Memory B cell (primary cell): ENCODE measurements at regions not wholly inside any gene's neighbourhood (a gene's known extent, or its start where the extent isn't known, plus 50 kb on each side); places are given as distances from the start of the nearest gene placed in this dataset.
A peak's percentile ranks its signal among the peaks of the same experiment; 100 is the strongest.

ENCODE experiments used
- ATAC-seq: fragments of 150-1000 bp; cut with Tn5 transposase; 2 replicates; pipeline ENCODE4 v1.10.0; 2021; ENCODE audit warnings: low read depth, mild to moderate bottlenecking, moderate library complexity
- DNase-seq, 2 donors: peaks; one replicate each; pipeline ENCODE4 v3.0.0; 2022; ENCODE audit warnings: low spot score in 2 of 2
- H3K27ac Mint-ChIP-seq: one replicate; pipeline ENCODE4 v1.8.0; 2022; ENCODE audit warnings: mild to moderate bottlenecking, moderate library complexity, mixed read lengths
- H3K27me3 Mint-ChIP-seq: one replicate; pipeline ENCODE4 v1.8.0; 2022; ENCODE audit warnings: mixed read lengths
- H3K36me3 Mint-ChIP-seq: one replicate; pipeline ENCODE4 v1.8.0; 2022; ENCODE audit warnings: mild to moderate bottlenecking, mixed read lengths
- H3K4me1 Mint-ChIP-seq: one replicate; pipeline ENCODE4 v1.8.0; 2022; ENCODE audit warnings: mixed read lengths
- H3K4me3 Mint-ChIP-seq: one replicate; pipeline ENCODE4 v1.8.0; 2022; ENCODE audit warnings: mild to moderate bottlenecking, moderate library complexity, mixed read lengths
- H3K9me3 Mint-ChIP-seq: one replicate; pipeline ENCODE4 v1.8.0; 2022; ENCODE audit warnings: mixed read lengths

DNA sequence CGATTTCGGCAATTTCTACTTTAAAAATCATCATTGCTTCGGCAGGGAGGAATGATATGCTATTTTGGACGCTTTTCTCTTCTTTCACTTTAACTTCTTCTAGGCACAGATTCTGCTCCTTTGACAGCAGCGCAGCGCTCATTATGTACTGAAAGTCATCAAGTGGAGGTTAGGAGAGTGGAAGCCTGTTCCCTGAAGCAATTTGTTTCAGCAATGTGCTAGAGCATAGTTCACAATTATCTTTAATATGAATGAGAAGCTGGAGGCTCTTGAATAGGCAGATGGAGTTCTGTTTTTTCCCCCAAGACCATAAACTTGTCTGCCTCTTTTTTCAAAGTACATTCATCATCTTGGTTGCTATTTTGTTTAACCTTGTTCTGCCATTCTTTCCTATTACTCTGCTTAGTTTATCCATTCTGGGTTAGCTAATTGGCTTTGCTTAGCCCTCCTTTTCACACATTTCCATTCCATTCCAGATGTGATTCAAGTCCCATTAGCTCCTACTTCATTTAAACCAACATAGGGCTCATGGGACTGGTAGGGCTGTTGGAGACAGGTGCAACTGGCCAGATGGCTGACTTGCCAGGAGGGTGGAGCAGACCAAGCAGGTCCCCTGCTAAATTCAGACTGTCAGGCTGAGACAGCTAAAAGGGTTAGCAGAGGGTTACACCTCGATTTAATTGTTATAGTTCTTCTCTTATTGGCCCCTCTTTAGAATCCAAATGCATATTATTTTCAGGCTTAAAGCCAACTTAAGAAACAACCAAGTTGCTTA is 534.7 kb upstream of the CBLB start:
- H3K27me3 Mint-ChIP-seq = no peaks in the 10 kb centered on the region

DNA sequence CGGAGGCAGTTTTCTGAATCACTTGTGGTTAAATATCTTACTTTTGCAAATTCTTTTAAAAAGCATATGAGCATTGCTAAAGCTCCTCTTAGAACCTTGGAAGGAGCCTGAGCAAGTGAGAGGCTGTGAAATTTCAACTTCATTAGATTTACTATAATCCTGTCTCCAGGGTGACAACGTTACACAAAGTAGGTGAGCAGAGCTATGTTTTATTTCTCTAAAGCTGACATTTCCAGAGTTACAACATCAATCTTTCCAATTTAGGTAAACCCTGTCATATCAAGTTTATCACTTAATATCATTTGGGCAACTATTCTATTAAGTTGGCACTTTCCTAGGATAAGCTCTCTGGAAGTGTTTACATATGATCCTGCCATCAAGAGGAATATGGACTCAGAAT is 544.9 kb upstream of the CBLB start:
- no peak for DNase-seq
- H3K4me1 Mint-ChIP-seq = peaks cover 2% of the 10 kb centered on the region
- H3K27ac Mint-ChIP-seq = no peak overlapping the region
- H3K36me3 Mint-ChIP-seq = no peaks in the 10 kb centered on the region
- no peak overlapping the region for H3K4me3 Mint-ChIP-seq
- no peaks in the 10 kb centered on the region for H3K27me3 Mint-ChIP-seq
- ATAC-seq = no peak
- peaks cover 5% of the 10 kb centered on the region for H3K9me3 Mint-ChIP-seq

More for the DNA sequence above, 534.7 kb upstream of the CBLB start:
- ATAC-seq (no peak), DNase-seq (no peak)
- H3K36me3 Mint-ChIP-seq = no peaks in the 10 kb centered on the region
- peaks cover 4% of the 10 kb centered on the region for H3K4me1 Mint-ChIP-seq
- H3K4me3 Mint-ChIP-seq = no peak overlapping the region
- no peaks in the 10 kb centered on the region for H3K9me3 Mint-ChIP-seq
- peak overlapping the region; percentile 33 for H3K27ac Mint-ChIP-seq

DNA sequence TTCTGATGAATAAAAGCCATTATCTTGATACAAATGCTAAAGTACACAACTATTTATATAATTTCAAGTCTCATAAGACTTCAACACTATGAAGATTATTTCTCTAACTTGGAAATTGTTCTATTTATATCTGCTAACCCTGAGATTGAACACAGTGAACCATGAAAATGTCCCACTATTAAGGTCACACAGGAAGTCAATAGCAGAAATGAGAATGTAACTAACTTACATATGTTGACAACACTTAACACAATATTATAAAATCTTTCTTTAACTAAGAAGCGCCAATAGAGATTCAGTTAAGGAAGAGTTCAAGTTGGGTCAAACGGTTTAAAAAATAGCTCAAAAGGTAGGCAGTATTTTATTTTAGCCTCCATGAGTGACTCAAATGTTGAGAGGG is 551.8 kb upstream of the CBLB start:
- ATAC-seq = peak; percentile 89
- Mint-ChIP-seq H3K4me1 (peaks cover 25% of the 10 kb centered on the region), H3K27ac (no peak overlapping the region), H3K36me3 (peaks cover 3% of the 10 kb centered on the region), H3K9me3 (peaks cover 4% of the 10 kb centered on the region), H3K27me3 (no peaks in the 10 kb centered on the region), H3K4me3 (no peak overlapping the region)
- no peak for DNase-seq

DNA sequence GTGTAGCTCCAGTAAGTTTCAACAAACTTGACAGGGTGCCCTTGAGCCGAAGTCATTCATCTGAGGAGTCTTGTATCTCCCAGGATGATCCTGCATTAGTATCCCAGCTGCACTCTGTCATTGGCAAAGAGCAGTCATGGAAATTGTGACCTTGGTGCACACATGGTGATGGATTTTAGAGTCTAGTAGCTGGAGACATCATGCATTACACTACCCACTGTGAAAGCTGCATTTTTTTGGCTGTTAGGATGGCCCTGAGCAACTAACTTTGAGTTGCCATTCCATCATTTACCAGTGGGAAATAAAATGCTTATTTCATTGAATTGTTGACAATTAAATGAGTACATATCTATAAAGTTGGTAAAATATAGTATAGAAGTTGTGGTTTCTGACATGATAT is 552.6 kb upstream of the CBLB start:
- ATAC-seq (no peak), DNase-seq (no peak)
- no peak overlapping the region for H3K4me3 Mint-ChIP-seq
- peaks cover 4% of the 10 kb centered on the region for H3K9me3 Mint-ChIP-seq
- peaks cover 25% of the 10 kb centered on the region for H3K4me1 Mint-ChIP-seq
- H3K27ac Mint-ChIP-seq = no peak overlapping the region
- H3K36me3 Mint-ChIP-seq = peaks cover 3% of the 10 kb centered on the region
- H3K27me3 Mint-ChIP-seq = no peaks in the 10 kb centered on the region

DNA sequence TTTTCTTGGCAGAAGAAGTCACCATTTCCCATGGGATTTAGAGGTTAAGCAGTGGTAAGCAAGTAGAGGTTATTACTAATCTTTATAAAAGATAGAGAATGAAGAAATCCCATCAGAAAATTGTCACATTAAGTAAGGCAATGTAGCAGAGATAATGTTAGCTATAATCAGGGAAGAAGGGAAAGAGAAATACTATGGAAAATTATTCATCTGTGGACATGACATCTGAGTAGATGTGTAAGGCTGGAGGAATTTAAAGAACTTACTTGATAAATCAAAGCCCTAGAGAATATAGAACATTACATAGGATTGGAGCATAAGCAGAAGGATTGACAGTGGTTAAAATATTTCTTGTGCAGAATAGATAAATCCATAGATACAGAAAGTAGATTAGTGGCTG is 553.1 kb upstream of the CBLB start:
- H3K27me3 Mint-ChIP-seq = no peaks in the 10 kb centered on the region
- DNase-seq (no peak), ATAC-seq (no peak)
- H3K4me1 Mint-ChIP-seq = peaks cover 25% of the 10 kb centered on the region
- peaks cover 4% of the 10 kb centered on the region for H3K9me3 Mint-ChIP-seq
- H3K4me3 Mint-ChIP-seq = no peak overlapping the region
- no peak overlapping the region for H3K27ac Mint-ChIP-seq
- H3K36me3 Mint-ChIP-seq = peaks cover 3% of the 10 kb centered on the region

DNA sequence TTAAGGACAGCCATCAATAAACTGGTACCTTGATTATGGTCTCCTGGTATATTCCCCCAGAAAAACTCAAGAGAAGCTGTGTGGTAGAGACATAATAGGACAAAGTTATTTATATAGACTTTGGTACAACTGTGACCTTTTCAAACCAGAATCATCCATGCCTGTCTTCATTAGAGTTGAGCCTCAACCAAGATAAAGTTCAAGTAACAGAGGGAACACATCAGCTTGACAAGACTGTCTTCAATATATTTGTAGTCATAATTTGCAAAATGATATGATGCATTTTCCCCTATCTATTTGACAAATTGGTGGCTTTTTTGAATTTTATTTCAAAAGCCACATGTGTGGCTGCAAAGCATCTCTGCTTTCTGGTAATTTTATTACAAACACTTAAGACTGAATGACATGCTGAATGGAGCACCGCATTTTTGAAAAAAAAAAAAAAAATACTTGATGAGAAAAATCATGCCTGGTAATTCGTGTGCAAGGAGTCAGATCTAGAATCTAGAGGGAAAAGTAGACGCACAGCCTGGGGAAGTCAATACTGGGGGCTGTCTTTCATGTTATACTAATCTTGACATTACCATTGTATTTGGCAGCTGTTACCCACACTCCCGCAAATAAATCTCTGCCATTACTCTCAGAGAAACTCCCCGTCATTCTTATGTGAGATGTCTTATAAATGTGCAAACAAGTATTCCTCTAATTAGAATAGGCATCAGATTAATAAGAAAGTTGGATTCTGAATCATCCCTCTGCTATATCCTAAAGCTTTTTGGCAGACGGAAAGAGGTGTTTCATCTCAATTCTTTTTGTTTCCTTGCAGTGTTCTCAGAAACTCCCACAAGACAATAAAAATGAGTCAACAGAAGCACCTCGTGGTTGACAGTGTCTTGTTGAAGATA is 554.8 kb upstream of the CBLB start:
- peaks cover 23% of the 10 kb centered on the region for H3K4me1 Mint-ChIP-seq
- H3K27ac Mint-ChIP-seq = no peak overlapping the region
- H3K9me3 Mint-ChIP-seq = peaks cover 4% of the 10 kb centered on the region
- DNase-seq = no peak
- no peaks in the 10 kb centered on the region for H3K27me3 Mint-ChIP-seq
- H3K36me3 Mint-ChIP-seq = peaks cover 3% of the 10 kb centered on the region
- ATAC-seq = no peak
- H3K4me3 Mint-ChIP-seq = no peak overlapping the region

DNA sequence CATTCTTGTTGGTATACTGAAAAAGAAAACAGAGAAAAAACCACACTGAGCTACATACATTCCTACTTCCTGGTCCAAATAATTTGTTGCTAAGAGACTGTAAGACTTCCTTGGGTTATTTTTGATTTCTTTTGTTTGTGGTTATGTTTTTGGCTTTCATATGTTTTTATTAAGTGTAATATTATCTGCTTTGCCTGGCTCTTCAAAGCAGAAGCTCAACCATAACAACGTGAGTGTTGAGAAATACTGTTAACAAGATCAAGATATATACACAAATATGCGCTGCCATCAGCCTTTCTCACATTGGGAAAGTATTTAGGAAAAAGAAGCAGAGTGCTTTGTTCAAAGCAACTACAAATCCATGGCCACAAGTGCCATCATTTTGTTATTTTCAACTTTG is 556.2 kb upstream of the CBLB start:
- Mint-ChIP-seq H3K27me3 (no peaks in the 10 kb centered on the region), H3K4me1 (peaks cover 23% of the 10 kb centered on the region)
- DNase-seq = no peak

DNA sequence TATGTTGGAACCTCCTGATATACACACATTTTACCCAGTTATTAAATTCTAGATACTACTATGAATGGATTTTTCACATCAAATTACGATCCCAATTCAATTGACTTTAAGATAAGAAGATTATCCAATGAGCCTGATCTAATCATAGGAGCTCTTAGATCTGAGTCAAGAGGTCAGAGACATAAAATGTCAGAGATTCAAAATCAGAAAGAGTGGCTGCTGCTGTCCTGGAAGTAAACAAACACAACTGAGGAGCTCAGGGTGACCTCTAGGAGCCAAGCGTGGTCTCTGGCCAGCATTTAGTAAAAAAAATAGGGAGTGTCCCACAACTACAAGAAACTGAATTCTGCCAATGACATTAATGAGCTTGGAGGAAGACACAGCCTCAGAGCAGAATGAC is 557.1 kb upstream of the CBLB start:
- Mint-ChIP-seq H3K4me1 (peaks cover 18% of the 10 kb centered on the region), H3K27ac (no peak overlapping the region), H3K36me3 (peaks cover 3% of the 10 kb centered on the region), H3K4me3 (no peak overlapping the region), H3K9me3 (peaks cover 3% of the 10 kb centered on the region), H3K27me3 (no peaks in the 10 kb centered on the region)
- ATAC-seq (no peak), DNase-seq (no peak)

More for the DNA sequence above, 556.2 kb upstream of the CBLB start:
- peaks cover 3% of the 10 kb centered on the region for H3K36me3 Mint-ChIP-seq
- ATAC-seq = no peak
- no peak overlapping the region for H3K4me3 Mint-ChIP-seq
- H3K9me3 Mint-ChIP-seq = peaks cover 4% of the 10 kb centered on the region
- H3K27ac Mint-ChIP-seq = no peak overlapping the region

DNA sequence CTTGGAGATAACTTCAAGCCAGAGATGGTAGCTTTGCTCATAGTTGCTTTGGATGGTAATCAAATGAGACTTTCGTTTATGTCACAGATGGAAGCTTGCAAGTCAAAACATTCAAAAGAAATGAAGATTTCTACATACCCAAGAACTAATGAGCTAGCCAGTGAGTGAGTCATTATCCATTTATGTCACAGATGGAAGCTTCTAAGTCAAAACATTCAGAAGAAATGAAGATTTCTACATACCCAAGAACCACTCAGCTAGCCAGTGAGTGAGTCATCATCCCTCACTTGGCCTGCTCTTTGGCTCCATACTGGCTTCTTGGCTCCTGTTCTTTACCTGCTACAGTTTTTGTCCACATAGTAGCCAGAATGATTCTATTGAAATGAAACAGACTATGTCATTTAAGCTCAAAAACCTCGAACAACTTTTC is 559.8 kb upstream of the CBLB start:
- no peaks in the 10 kb centered on the region for H3K9me3 Mint-ChIP-seq
- peaks cover 8% of the 10 kb centered on the region for H3K4me1 Mint-ChIP-seq
- ATAC-seq = no peak
- H3K27ac Mint-ChIP-seq = no peak overlapping the region
- no peak for DNase-seq
- no peaks in the 10 kb centered on the region for H3K36me3 Mint-ChIP-seq
- no peak overlapping the region for H3K4me3 Mint-ChIP-seq
- H3K27me3 Mint-ChIP-seq = no peaks in the 10 kb centered on the region

DNA sequence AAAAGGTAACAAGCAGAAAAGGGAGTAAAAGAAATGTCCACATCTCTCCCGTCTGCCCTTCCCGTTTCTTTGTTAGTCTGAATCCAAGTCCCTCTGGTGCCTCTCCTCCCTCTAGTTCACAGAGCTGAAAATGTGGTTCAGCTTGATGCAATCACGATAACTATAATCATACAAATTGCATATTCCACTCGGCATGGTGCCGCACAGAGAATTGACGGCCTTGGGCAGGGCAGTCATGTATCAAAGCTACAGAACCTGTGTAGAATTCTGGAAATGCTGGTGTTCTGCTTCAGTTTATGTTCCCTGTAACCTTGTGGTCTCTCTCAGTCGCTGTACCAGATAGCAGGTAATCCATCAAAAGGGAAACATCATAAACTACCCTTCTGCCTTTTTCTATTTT is 562.9 kb upstream of the CBLB start:
- no peak overlapping the region for H3K4me3 Mint-ChIP-seq
- peaks cover 1% of the 10 kb centered on the region for H3K27me3 Mint-ChIP-seq
- ATAC-seq (no peak), DNase-seq (no peak)
- no peak overlapping the region for H3K27ac Mint-ChIP-seq
- H3K9me3 Mint-ChIP-seq = no peaks in the 10 kb centered on the region
- no peaks in the 10 kb centered on the region for H3K36me3 Mint-ChIP-seq
- peaks cover 9% of the 10 kb centered on the region for H3K4me1 Mint-ChIP-seq

DNA sequence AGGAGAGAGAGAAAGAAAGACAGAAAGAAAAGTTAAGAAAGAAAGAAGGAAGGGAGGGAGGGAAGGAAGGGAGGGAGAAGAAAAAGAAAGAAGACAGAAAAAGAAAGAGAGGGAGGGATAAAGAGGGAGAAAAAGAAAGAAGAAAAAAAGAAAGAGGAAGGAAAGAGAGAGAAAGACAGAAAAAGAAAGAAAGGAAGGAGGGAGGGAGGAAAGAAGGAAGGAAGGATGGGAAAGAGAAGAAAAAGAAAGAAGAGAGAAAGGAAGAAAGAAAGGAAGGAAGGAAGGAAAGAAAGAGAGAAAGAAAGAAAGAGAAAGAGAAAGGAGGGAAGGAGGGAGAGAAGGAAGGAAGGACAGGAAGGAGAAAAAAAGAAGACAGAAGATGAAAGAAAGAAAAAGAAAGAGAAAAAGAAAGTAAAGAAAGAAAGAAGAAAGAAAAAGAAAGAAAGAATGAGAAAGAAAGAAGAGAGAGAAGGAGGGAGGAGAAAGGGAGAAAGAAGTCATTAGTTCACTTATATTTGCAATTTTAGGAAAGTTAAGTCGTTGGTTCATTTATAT is 567.2 kb upstream of the CBLB start:
- no peak overlapping the region for H3K27ac Mint-ChIP-seq
- ATAC-seq = no peak
- H3K36me3 Mint-ChIP-seq = no peaks in the 10 kb centered on the region

DNA sequence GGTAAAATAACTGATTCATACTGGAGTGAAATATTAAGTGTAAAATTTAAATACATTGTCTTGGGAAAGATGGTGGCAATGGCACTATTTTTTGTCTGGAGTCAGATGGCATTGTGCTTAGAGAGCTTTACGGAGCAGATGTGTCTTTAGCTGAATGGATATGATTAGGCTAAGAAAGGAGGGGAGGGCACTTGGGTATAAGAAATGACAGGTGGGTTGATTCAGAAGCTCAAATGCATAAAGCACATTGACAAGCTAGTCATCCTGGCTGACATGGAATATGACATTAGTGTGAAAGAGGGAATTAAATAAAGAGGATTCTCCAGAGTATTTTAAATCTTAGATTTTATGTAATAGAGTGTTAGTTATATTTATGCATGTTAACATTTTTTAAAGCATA is 570.1 kb upstream of the CBLB start:
- Mint-ChIP-seq H3K27me3 (peaks cover 1% of the 10 kb centered on the region), H3K4me1 (peaks cover 9% of the 10 kb centered on the region), H3K4me3 (no peak overlapping the region), H3K36me3 (no peaks in the 10 kb centered on the region), H3K9me3 (no peaks in the 10 kb centered on the region), H3K27ac (no peak overlapping the region)
- DNase-seq (no peak), ATAC-seq (no peak)

More for the DNA sequence above, 567.2 kb upstream of the CBLB start:
- no peaks in the 10 kb centered on the region for H3K9me3 Mint-ChIP-seq
- H3K4me1 Mint-ChIP-seq = peaks cover 9% of the 10 kb centered on the region
- no peak for DNase-seq
- peaks cover 1% of the 10 kb centered on the region for H3K27me3 Mint-ChIP-seq
- H3K4me3 Mint-ChIP-seq = no peak overlapping the region

DNA sequence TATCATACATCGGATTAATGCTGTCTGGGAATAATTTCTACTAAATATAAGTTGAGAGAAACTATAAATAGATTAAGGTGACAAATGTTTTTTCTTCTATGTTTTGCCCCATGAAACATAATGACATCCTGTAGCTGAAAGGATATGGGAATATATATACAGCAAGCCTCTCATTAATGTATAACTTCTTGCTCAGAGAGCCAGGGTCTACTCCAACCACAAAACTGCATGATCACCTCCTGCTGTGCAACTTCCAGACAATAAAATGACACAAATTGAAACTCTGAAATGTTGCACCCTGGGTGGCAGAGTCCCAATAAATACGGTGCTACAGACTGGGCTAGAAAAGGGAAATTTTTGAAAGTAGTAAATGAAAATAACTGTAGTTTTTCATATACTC is 571.9 kb upstream of the CBLB start:
- ATAC-seq (no peak), DNase-seq (no peak)
- Mint-ChIP-seq H3K36me3 (no peaks in the 10 kb centered on the region), H3K4me3 (no peak overlapping the region), H3K27ac (no peak overlapping the region), H3K27me3 (no peaks in the 10 kb centered on the region), H3K4me1 (peaks cover 4% of the 10 kb centered on the region), H3K9me3 (no peaks in the 10 kb centered on the region)

DNA sequence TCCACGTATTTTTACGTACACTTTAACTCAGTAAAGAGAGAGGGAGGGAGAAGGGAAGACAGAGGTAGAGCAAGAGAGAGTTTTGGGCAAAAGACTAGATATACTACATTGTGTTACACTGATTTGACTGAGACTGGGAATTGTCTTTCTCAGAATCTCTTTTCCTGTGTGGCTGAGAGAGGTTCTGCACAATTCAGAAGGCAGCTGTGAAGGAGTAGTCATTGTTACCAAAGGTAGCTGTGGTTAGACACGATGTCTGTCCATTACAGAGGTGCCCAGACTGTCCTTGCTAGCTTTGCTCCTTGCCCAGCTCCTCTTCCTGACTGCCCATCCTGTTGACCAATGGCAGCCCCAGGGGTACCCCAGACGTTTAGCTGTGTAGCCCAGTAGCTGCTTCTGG is 577.5 kb upstream of the CBLB start:
- no peak for ATAC-seq
- Mint-ChIP-seq H3K4me1 (no peaks in the 10 kb centered on the region), H3K36me3 (peaks cover 4% of the 10 kb centered on the region), H3K9me3 (peaks cover 4% of the 10 kb centered on the region), H3K4me3 (no peak overlapping the region), H3K27me3 (no peaks in the 10 kb centered on the region), H3K27ac (no peak overlapping the region)
- DNase-seq = no peak
